NCI-H82 (cell line): ENCODE measurements at regions not wholly inside any gene's neighbourhood (a gene's known extent, or its start where the extent isn't known, plus 50 kb on each side); places are given as distances from the start of the nearest gene placed in this dataset.

Experiments
- DNase-seq: peaks from one replicate; lab custom pipeline; 2025; lab: John Stamatoyannopoulos, UW

- no peak for DNase-seq
These were observed 511.7 kb downstream of the EPHA4 start for GRCh38 chr2:221060376-221060775.

GRCh38 chr2:221063568-221063967 lies 508.5 kb downstream of the EPHA4 start:
- no peak for DNase-seq

- DNase-seq = no peak
These were observed 507.8 kb downstream of the EPHA4 start for GRCh38 chr2:221064058-221064854.

GRCh38 chr2:221064880-221065279 lies 507.2 kb downstream of the EPHA4 start:
- DNase-seq = no peak

- DNase-seq = no peak
These were observed 504.0 kb downstream of the EPHA4 start for GRCh38 chr2:221068123-221068522.

- no peak for DNase-seq
These were observed 502.0 kb downstream of the EPHA4 start for GRCh38 chr2:221070106-221070505.

GRCh38 chr2:221073326-221074049 lies 498.6 kb downstream of the EPHA4 start:
- DNase-seq = no peak

GRCh38 chr2:221074238-221074637 lies 497.9 kb downstream of the EPHA4 start:
- DNase-seq = no peak

- DNase-seq = no peak
These were observed 496.9 kb downstream of the EPHA4 start for GRCh38 chr2:221075203-221075602.

GRCh38 chr2:221077251-221077650 lies 494.9 kb downstream of the EPHA4 start:
- no peak for DNase-seq

GRCh38 chr2:221077799-221078198 lies 494.3 kb downstream of the EPHA4 start:
- DNase-seq = no peak

GRCh38 chr2:221085341-221085900 lies 486.7 kb downstream of the EPHA4 start:
- DNase-seq = peak; percentile 75

- DNase-seq = no peak
These were observed 486.2 kb downstream of the EPHA4 start for GRCh38 chr2:221085936-221086335.

GRCh38 chr2:221087779-221088178 lies 484.3 kb downstream of the EPHA4 start:
- no peak for DNase-seq

GRCh38 chr2:221088506-221088905 lies 483.6 kb downstream of the EPHA4 start:
- DNase-seq = no peak

GRCh38 chr2:221095356-221095755 lies 476.7 kb downstream of the EPHA4 start:
- peak; percentile 14 for DNase-seq

GRCh38 chr2:221096706-221097567 lies 475.2 kb downstream of the EPHA4 start:
- no peak for DNase-seq

- peak; percentile 72 for DNase-seq
These were observed 474.6 kb downstream of the EPHA4 start for GRCh38 chr2:221097568-221097915.

- no peak for DNase-seq
These were observed 474.2 kb downstream of the EPHA4 start for GRCh38 chr2:221097949-221098348.

- peak; percentile 41 for DNase-seq
These were observed 471.5 kb downstream of the EPHA4 start for GRCh38 chr2:221100467-221101089.

- no peak for DNase-seq
These were observed 469.0 kb downstream of the EPHA4 start for GRCh38 chr2:221102896-221103688.
